ENCODE measurements at regions not wholly inside any gene's neighbourhood (a gene's known extent, or its start where the extent isn't known, plus 50 kb on each side); places are given as distances from the start of the nearest gene placed in this dataset.
A peak's percentile ranks its signal among the peaks of the same experiment; 100 is the strongest.

- no peaks in the 10 kb centered on the region for H3K36me3 ChIP-seq (ENCODE audit: control insufficient read depth, insufficient read depth, low read length)
- H3K9me3 ChIP-seq (ENCODE audit: control insufficient read depth, low read depth, low read length): no peaks in the 10 kb centered on the region
- H3K27me3 ChIP-seq (ENCODE audit: control insufficient read depth, insufficient read depth, low read length): no peaks in the 10 kb centered on the region
- no peak overlapping the region for H3K4me3 ChIP-seq (ENCODE audit: low read length)
- WGBS (ENCODE audit: insufficient coverage, low lambda C conversion rate): no CpG with 5 or more reads among the region's 5 CpGs
- DNase-seq: no peak
- H3K4me1 ChIP-seq (ENCODE audit: control insufficient read depth, insufficient read depth, low read length): no peaks in the 10 kb centered on the region
- H3K27ac ChIP-seq (ENCODE audit: low read length): no peak overlapping the region
Measured at GRCh38 chr6:169082093-169082492, 171.6 kb downstream of the THBS2 start.

- H3K27me3 ChIP-seq (ENCODE audit: control insufficient read depth, insufficient read depth, low read length): no peaks in the 10 kb centered on the region
- no peak overlapping the region for H3K4me3 ChIP-seq (ENCODE audit: low read length)
- H3K9me3 ChIP-seq (ENCODE audit: control insufficient read depth, low read depth, low read length): no peaks in the 10 kb centered on the region
- no CpG with 5 or more reads among the region's 3 CpGs for WGBS (ENCODE audit: insufficient coverage, low lambda C conversion rate)
- H3K27ac ChIP-seq (ENCODE audit: low read length): no peak overlapping the region
- H3K4me1 ChIP-seq (ENCODE audit: control insufficient read depth, insufficient read depth, low read length): no peaks in the 10 kb centered on the region
- no peak for DNase-seq
- H3K36me3 ChIP-seq (ENCODE audit: control insufficient read depth, insufficient read depth, low read length): no peaks in the 10 kb centered on the region
Measured at GRCh38 chr6:169081248-169081647, 172.4 kb downstream of the THBS2 start.

- Histone ChIP-seq H3K27ac (ENCODE audit: low read length) (no peak overlapping the region), H3K27me3 (ENCODE audit: control insufficient read depth, insufficient read depth, low read length) (no peaks in the 10 kb centered on the region), H3K36me3 (ENCODE audit: control insufficient read depth, insufficient read depth, low read length) (no peaks in the 10 kb centered on the region), H3K4me1 (ENCODE audit: control insufficient read depth, insufficient read depth, low read length) (peaks cover 4% of the 10 kb centered on the region), H3K9me3 (ENCODE audit: control insufficient read depth, low read depth, low read length) (no peaks in the 10 kb centered on the region), H3K4me3 (ENCODE audit: low read length) (no peak overlapping the region)
- no peak for DNase-seq
- WGBS (ENCODE audit: insufficient coverage, low lambda C conversion rate): no CpG with 5 or more reads among the region's 3 CpGs
Measured at GRCh38 chr6:169079650-169080049, 174.0 kb downstream of the THBS2 start.

- 100% methylated on average over 1 of the region's 7 CpGs for WGBS (ENCODE audit: insufficient coverage, low lambda C conversion rate)
- Histone ChIP-seq H3K27me3 (ENCODE audit: control insufficient read depth, insufficient read depth, low read length) (no peaks in the 10 kb centered on the region), H3K4me3 (ENCODE audit: low read length) (no peak overlapping the region), H3K9me3 (ENCODE audit: control insufficient read depth, low read depth, low read length) (no peaks in the 10 kb centered on the region), H3K27ac (ENCODE audit: low read length) (no peak overlapping the region), H3K4me1 (ENCODE audit: control insufficient read depth, insufficient read depth, low read length) (peaks cover 4% of the 10 kb centered on the region), H3K36me3 (ENCODE audit: control insufficient read depth, insufficient read depth, low read length) (no peaks in the 10 kb centered on the region)
- no peak for DNase-seq
Measured at GRCh38 chr6:169078399-169079145, 175.1 kb downstream of the THBS2 start.

GRCh38 chr6:169075915-169076654 is 177.6 kb downstream of the THBS2 start:
- no peaks in the 10 kb centered on the region for H3K36me3 ChIP-seq (ENCODE audit: control insufficient read depth, insufficient read depth, low read length)
- no peak for DNase-seq
- H3K4me1 ChIP-seq (ENCODE audit: control insufficient read depth, insufficient read depth, low read length): peaks cover 4% of the 10 kb centered on the region
- no peaks in the 10 kb centered on the region for H3K9me3 ChIP-seq (ENCODE audit: control insufficient read depth, low read depth, low read length)
- H3K27me3 ChIP-seq (ENCODE audit: control insufficient read depth, insufficient read depth, low read length): no peaks in the 10 kb centered on the region
- H3K27ac ChIP-seq (ENCODE audit: low read length): peak overlapping the region; percentile 63
- no peak overlapping the region for H3K4me3 ChIP-seq (ENCODE audit: low read length)
- WGBS (ENCODE audit: insufficient coverage, low lambda C conversion rate): no CpG with 5 or more reads among the region's 9 CpGs

- no peaks in the 10 kb centered on the region for H3K27me3 ChIP-seq (ENCODE audit: control insufficient read depth, insufficient read depth, low read length)
- WGBS (ENCODE audit: insufficient coverage, low lambda C conversion rate): 100% methylated on average over 1 of the region's 19 CpGs
- no peaks in the 10 kb centered on the region for H3K9me3 ChIP-seq (ENCODE audit: control insufficient read depth, low read depth, low read length)
- H3K27ac ChIP-seq (ENCODE audit: low read length): peak overlapping the region; percentile 63
- no peaks in the 10 kb centered on the region for H3K36me3 ChIP-seq (ENCODE audit: control insufficient read depth, insufficient read depth, low read length)
- peak; percentile 36 to 56 for DNase-seq
- peaks cover 4% of the 10 kb centered on the region for H3K4me1 ChIP-seq (ENCODE audit: control insufficient read depth, insufficient read depth, low read length)
- H3K4me3 ChIP-seq (ENCODE audit: low read length): no peak overlapping the region
Measured at GRCh38 chr6:169075211-169075914, 178.3 kb downstream of the THBS2 start.

GRCh38 chr6:169074526-169074925 is 179.1 kb downstream of the THBS2 start:
- peak overlapping the region; percentile 37 for H3K27ac ChIP-seq (ENCODE audit: low read length)
- H3K4me3 ChIP-seq (ENCODE audit: low read length): no peak overlapping the region
- WGBS (ENCODE audit: insufficient coverage, low lambda C conversion rate): 67% methylated on average over 1 of the region's 4 CpGs

GRCh38 chr6:169073311-169073710 is 180.3 kb downstream of the THBS2 start:
- no peaks in the 10 kb centered on the region for H3K36me3 ChIP-seq (ENCODE audit: control insufficient read depth, insufficient read depth, low read length)
- peak in 1 of 2 donors; percentile 11 for DNase-seq
- peaks cover 4% of the 10 kb centered on the region for H3K4me1 ChIP-seq (ENCODE audit: control insufficient read depth, insufficient read depth, low read length)
- H3K9me3 ChIP-seq (ENCODE audit: control insufficient read depth, low read depth, low read length): no peaks in the 10 kb centered on the region
- H3K4me3 ChIP-seq (ENCODE audit: low read length): no peak overlapping the region
- no peak overlapping the region for H3K27ac ChIP-seq (ENCODE audit: low read length)
- no peaks in the 10 kb centered on the region for H3K27me3 ChIP-seq (ENCODE audit: control insufficient read depth, insufficient read depth, low read length)
- WGBS (ENCODE audit: insufficient coverage, low lambda C conversion rate): no CpG with 5 or more reads among the region's 3 CpGs

More at GRCh38 chr6:169074526-169074925, 179.1 kb downstream of the THBS2 start:
- no peak for DNase-seq
- Histone ChIP-seq H3K36me3 (ENCODE audit: control insufficient read depth, insufficient read depth, low read length) (no peaks in the 10 kb centered on the region), H3K4me1 (ENCODE audit: control insufficient read depth, insufficient read depth, low read length) (peaks cover 4% of the 10 kb centered on the region), H3K9me3 (ENCODE audit: control insufficient read depth, low read depth, low read length) (no peaks in the 10 kb centered on the region), H3K27me3 (ENCODE audit: control insufficient read depth, insufficient read depth, low read length) (no peaks in the 10 kb centered on the region)

- no CpG with 5 or more reads among the region's 23 CpGs for WGBS (ENCODE audit: insufficient coverage, low lambda C conversion rate)
Measured at GRCh38 chr6:169072127-169073042, 181.3 kb downstream of the THBS2 start.

More at GRCh38 chr6:169072127-169073042, 181.3 kb downstream of the THBS2 start:
- Histone ChIP-seq H3K9me3 (ENCODE audit: control insufficient read depth, low read depth, low read length) (no peaks in the 10 kb centered on the region), H3K27ac (ENCODE audit: low read length) (no peak overlapping the region), H3K4me1 (ENCODE audit: control insufficient read depth, insufficient read depth, low read length) (peaks cover 4% of the 10 kb centered on the region), H3K4me3 (ENCODE audit: low read length) (no peak overlapping the region), H3K27me3 (ENCODE audit: control insufficient read depth, insufficient read depth, low read length) (no peaks in the 10 kb centered on the region), H3K36me3 (ENCODE audit: control insufficient read depth, insufficient read depth, low read length) (no peaks in the 10 kb centered on the region)
- no peak for DNase-seq
